ENCODE measurements at regions not wholly inside any gene's neighbourhood (a gene's known extent, or its start where the extent isn't known, plus 50 kb on each side); places are given as distances from the start of the nearest gene placed in this dataset.
"Not testable (repeated sequence)": the region's sequence is repeated elsewhere in the genome, so short reads cannot be mapped to it uniquely, and the experiment has no call there.

- no peak for DNase-seq
These were observed 223.9 kb upstream of the MAD2L1 start for GRCh38 chr4:120290553-120290952.

DNA sequence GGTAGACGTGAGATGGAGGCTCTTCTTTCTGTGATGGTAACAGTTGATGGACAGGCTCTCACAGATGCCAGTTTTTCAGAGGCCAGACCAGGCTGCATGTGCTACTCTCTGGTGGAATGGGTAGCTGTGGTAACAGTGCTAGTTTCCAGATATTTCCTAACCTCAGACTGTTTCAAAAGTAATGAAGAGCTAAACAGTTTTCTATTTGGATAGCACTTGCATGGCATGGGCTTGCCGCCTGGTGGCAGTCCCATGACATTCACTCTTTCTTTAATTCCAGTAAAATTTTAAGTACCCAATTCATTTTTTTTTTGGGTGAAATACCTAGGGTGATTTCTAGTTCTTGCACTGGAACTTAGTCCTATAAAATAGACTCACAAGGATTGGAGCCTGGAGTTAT is 220.2 kb upstream of the MAD2L1 start:
- DNase-seq = no peak

DNA sequence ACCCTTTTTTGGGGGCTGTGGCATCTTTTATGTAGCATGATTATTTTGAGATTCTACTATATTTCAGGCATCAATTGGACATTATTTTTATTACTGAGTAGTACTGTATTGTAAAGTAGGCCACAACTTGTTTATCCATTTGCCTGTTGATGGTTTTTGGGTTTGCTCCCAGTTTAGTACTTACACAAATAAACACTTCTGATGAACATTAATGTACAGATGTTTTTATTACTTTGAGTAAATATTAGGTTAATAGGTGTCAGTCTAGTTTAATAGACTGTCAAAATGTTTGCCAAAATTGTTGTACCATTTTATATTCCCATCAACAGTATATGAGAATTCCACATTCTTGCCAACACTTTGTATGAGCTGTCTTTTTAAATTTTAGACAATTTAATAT is 214.9 kb upstream of the MAD2L1 start:
- no peak for DNase-seq

DNA sequence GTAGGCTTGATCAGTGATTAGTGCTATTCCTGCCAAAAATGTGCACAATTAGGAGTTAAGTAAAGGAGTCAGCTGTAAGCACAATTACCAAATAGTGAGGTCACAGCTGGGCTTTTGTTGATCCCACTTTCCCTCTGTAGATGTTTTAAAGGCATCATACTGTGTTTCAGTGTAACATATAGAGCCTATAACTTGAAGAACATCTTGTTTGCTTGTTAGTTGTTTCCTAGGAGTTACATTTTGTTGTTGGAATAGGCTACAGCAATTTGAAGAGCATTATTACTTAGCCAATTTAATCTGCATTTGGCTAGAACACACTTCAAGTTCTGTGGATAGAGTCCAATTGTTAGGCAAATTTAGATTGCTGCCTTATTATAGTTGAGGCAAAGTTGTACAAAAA is 210.7 kb upstream of the MAD2L1 start:
- DNase-seq = no peak

DNA sequence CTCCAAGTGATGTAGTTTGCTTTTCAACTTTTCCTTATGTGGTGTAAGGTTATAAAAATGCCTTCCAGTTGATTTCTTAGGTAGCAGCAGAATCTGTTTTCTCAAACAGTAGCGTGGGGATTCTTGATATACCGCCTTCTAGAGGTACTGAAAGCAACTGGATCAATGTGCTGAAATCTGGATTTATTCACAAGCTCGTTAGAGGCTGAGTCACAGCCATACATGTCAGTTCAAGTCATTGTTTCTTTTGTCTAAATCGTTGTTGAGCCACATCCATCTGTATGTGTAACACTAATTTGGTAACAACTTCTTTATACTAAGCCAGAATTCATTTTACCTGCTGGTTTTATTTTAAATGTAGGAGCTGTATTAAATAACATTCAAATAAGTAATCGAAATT is 200.0 kb upstream of the MAD2L1 start:
- DNase-seq = no peak

- no peak for DNase-seq
These were observed 197.0 kb upstream of the MAD2L1 start for GRCh38 chr4:120263618-120264017.

DNA sequence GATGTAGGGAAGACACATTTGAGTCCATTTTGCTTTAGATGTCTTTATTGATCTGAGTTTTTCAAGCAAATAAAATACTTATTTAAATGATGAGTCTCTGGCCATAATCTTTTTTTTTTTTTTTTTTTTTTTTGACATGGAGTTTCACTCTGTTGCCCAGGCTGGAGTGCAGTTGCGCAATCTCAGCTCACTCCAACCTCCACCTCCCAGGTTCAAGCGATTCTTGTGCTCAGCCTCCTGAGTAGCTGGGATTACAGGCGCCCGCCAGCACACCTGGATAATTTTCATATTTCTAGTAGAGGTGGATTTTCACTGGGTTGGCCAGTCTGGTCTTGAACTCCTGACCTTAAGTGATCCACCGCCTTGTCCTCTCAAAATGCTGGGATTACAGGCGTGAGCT is 194.5 kb upstream of the MAD2L1 start:
- DNase-seq = no peak

GRCh38 chr4:120256112-120256775 is 189.6 kb upstream of the MAD2L1 start:
- DNase-seq = not testable (repeated sequence)

DNA sequence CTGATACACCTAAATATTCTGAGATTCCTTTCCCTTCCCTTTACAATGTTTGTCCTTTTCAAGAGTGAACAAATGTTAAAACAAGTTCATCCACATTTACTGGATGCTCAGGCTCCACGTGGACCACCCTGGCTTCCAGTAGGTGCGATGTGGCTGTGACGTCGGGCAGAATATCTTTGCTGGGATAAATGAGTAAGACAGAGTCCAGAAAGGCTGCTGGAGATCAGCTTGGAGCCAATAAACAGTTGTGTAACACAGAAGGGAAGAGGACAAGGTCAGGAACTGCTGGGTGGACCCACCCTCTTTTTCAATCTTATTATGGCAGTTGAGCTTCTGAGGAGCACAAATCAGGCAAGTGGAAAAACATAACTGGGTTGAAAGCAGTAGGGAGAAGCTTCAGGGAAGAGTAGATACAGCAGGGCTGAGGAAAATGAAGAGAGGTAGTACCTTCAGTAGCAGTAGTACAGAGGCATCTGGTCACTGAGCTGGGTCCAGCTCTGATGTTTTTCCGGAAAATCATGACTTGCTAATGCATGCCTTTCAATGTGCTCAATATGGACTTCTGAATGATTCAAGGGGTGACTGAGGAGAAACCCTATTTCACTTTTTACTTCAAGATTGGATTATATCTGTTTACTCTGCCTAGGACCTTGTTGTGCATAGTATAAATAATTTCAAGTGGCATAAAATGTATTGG is 171.8 kb upstream of the MAD2L1 start:
- DNase-seq = no peak

- no peak for DNase-seq
These were observed 170.2 kb upstream of the MAD2L1 start for GRCh38 chr4:120236873-120237272.

GRCh38 chr4:120232050-120232449 is 165.4 kb upstream of the MAD2L1 start:
- no peak for DNase-seq

GRCh38 chr4:120228086-120228485 is 161.4 kb upstream of the MAD2L1 start:
- DNase-seq = no peak

DNA sequence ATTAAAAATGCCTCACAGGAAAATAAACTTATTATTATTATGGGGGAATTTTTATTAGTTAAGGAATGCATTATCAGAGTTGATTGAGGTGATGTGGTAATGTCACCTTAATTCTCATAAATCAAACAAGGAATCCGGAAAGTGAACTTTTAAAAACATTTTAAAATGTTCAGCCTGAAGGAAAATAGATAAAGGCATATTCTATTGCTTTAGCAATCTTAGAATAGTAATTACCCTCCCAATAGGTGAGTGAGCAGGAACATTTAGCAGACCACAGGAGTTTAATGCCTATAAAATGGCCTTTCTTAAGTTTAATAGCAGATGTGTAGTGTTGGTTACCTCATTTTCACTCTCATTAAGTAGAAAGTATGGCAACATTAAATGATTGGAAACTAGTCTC is 160.9 kb upstream of the MAD2L1 start:
- no peak for DNase-seq

GRCh38 chr4:120225527-120225926 is 158.9 kb upstream of the MAD2L1 start:
- no peak for DNase-seq

DNA sequence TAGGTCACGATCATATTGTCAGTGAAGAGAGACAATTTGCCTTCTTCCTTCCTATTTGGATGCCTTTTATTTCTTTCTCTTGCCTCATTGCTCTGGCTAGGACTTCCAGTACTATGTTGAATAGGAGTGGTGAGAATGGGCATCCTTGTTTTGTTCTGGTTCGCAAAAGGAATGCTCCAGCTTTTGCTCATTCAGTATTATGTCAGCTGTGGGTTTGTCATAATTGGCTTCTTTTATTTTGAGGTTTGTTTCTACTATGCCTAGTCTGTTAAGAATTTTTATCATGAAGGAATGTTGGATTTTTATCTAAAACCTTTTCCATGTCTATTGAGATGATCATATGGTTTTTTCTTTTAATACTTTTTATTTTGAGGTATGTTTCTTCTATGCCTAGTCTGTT is 152.3 kb upstream of the MAD2L1 start:
- no peak for DNase-seq

DNA sequence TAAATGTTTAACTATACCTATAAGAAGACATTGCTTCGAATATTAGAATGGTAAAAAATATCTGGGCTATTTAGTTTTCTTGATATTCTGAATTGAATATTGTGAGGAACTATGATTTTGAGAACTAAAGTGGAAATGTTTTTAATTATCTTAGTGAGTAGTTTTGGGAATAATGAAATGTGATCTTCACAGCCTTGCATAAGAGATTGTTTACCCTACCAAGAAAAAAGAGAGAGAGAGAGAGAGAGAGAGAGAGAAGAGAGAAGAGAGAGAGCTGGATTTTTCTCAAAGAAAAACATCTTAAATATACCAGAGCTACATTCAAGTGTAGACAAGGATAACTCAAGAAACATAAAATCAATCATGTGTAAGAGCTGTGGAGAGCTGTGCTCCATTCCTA is 148.7 kb upstream of the MAD2L1 start:
- no peak for DNase-seq

- DNase-seq = no peak
These were observed 144.9 kb upstream of the MAD2L1 start for GRCh38 chr4:120211408-120212015.

- no peak for DNase-seq
These were observed 143.1 kb upstream of the MAD2L1 start for GRCh38 chr4:120209706-120210105.

DNA sequence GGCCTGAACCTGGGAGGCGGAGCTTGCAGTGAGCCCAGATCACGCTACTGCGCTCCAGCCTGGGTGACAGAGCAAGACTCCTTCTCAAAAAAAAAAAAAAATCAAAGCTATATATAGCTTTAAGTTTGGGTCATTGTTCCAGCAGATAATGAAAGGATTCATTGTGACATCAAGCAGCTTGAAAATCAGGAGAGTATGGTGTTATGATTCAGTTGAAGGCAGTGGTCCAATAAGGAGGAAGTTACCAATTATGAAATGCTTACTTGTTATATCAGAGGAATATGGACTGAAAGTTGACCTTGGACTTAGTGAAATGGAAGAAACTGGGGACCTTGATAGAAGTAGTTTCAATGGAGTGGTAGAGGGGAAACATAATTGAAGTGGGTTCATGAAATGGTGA is 140.4 kb upstream of the MAD2L1 start:
- no peak for DNase-seq

DNA sequence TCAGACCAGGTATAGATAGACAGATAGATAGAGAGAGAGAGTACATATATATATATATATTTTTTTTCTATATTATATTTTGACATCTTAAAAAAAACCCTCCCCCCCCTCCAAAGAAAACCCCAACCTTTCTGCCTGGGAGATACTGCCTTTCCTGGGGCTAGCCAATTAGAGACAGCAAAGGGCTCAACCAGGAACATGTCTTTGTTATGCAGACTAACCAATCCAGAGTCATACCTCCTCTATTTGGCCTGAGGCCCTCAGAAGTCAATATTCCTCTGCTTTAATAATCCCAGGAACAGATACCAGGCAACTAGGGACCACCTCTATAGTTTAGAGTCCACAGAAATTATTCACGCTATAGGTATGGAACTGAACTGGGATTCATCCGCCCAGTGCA is 135.6 kb upstream of the MAD2L1 start:
- no peak for DNase-seq

- DNase-seq = not testable (repeated sequence)
These were observed 134.0 kb upstream of the MAD2L1 start for GRCh38 chr4:120200573-120201110.

- no peak for DNase-seq
These were observed 131.8 kb upstream of the MAD2L1 start for GRCh38 chr4:120198411-120198810.

DNA sequence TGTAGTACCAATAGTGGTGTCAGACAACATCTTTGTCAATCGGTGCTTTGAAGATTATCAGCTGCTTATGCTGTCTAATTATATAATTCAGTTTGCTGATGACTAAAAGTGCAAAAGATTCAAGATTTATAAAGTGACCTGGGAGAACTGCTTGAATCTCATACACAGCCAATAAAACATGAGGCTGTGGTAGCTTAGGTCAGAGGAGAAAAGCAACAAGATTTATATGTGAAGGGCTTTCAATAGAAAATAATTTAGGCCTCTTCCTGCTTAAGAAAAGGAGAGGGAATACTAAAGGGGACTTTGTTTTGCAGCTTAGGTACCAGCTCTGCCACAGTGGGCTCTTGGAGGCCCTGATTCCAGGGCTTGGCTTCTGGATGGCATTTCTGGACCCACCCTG is 111.0 kb upstream of the MAD2L1 start:
- no peak for DNase-seq

DNA sequence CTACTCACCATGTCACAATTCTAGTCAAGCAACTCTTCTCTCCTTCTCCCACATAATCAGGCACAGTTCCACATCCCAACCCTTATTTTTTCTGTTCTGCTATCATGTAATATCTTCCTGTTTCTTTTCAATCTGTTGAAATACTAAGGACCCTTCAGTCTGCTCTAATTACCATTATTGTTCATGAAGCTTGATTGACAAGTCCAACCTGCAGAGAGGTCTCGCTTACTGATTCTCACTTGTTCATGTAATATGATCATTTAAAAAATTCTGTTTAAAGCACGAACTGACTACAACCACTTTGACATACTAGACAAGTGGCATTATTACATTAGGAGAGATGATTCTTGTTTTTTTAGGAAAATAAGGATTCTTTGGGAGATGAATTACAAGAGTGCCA is 108.6 kb upstream of the MAD2L1 start:
- DNase-seq = no peak
